IMR-90 (cell line): ENCODE measurements at regions not wholly inside any gene's neighbourhood (a gene's known extent, or its start where the extent isn't known, plus 50 kb on each side); places are given as distances from the start of the nearest gene placed in this dataset.

Experiments used
- ATAC-seq: fragments of 200-7000 bp; cut with Tn5 transposase; 2 replicates; pipeline ENCODE4 v1.9.1; 2020; ENCODE audit warnings: low read depth, mild to moderate bottlenecking, moderate library complexity
- BruUV-seq: library from RNA; stranded (reverse); fragments of 400-500 nt; replicated peaks from 2 replicates; lab custom pipeline; 2021; lab: Mats Ljungman, UMichigan
- CTCF ChIA-PET: fragments of 300-600 bp; formaldehyde crosslinking; extraction: SDS; loops from one replicate; lab custom pipeline; 2021; ENCODE audit warnings: antibody characterized with exemption; lab: Yijun Ruan, JAX
- POLR2A ChIA-PET: fragments of 300-600 bp; sonication (Branson Sonifier 250); formaldehyde crosslinking; loops from one replicate; lab custom pipeline; 2022; ENCODE audit warnings: antibody characterized with exemption; ENCODE audit not compliant: unreplicated experiment; lab: Charles Lee
- DNase-seq: peaks from one replicate; pipeline ENCODE4 v3.0.0; 2013
- H2AFZ ChIP-seq: replicated peaks from 2 replicates; pipeline ENCODE3; 2013; ENCODE audit warnings: low read length, mild to moderate bottlenecking; ENCODE audit not compliant: poor library complexity
- H2AK5ac ChIP-seq: 2 replicates; pipeline ENCODE4 v1.6.1; 2013; ENCODE audit warnings: low read depth, low read length, inconsistent platforms
- H2AK9ac ChIP-seq: replicated peaks from 2 replicates; pipeline ENCODE3; 2013; ENCODE audit warnings: mild to moderate bottlenecking, low read depth, low read length, moderate library complexity; ENCODE audit not compliant: poor library complexity
- H2BK120ac ChIP-seq: 2 replicates; pipeline ENCODE4 v1.6.1; 2013; ENCODE audit warnings: low read depth, low read length, inconsistent platforms
- H2BK15ac ChIP-seq: 3 replicates; pipeline ENCODE4 v1.6.1; 2013; ENCODE audit warnings: low read depth, low read length, inconsistent platforms
- H2BK20ac ChIP-seq: 2 replicates; pipeline ENCODE4 v1.6.1; 2013; ENCODE audit warnings: low read depth, mild to moderate bottlenecking, inconsistent platforms, low read length, moderate library complexity
- H2BK5ac ChIP-seq: 2 replicates; pipeline ENCODE4 v1.6.1; 2013; ENCODE audit warnings: mild to moderate bottlenecking, low read depth, low read length, inconsistent platforms; ENCODE audit not compliant: poor library complexity, severe bottlenecking
- H3K14ac ChIP-seq: replicated peaks from 2 replicates; pipeline ENCODE4 v1.6.1; 2013; ENCODE audit warnings: low read depth, low read length, inconsistent platforms
- H3K18ac ChIP-seq: 2 replicates; pipeline ENCODE4 v1.6.1; 2013; ENCODE audit warnings: low read depth, low read length, control low read depth
- H3K23ac ChIP-seq: 2 replicates; pipeline ENCODE4 v1.6.1; 2013; ENCODE audit warnings: low read depth, low read length, inconsistent platforms
- H3K27ac ChIP-seq: 2 replicates; pipeline ENCODE4 v1.5.1; 2013; ENCODE audit warnings: mild to moderate bottlenecking, control low read depth, low read length; ENCODE audit not compliant: insufficient read depth
- H3K27me3 ChIP-seq: 2 replicates; pipeline ENCODE4 v1.6.1; 2013; ENCODE audit warnings: low read length; ENCODE audit not compliant: control insufficient read depth, insufficient read depth
- H3K36me3 ChIP-seq: 2 replicates; pipeline ENCODE4 v1.6.1; 2013; ENCODE audit warnings: low read length, mixed read lengths; ENCODE audit not compliant: control insufficient read depth, insufficient read depth
- H3K4ac ChIP-seq: 2 replicates; pipeline ENCODE4 v1.6.1; 2013; ENCODE audit warnings: low read depth, low read length, inconsistent platforms
- H3K4me1 ChIP-seq: 2 replicates; pipeline ENCODE4 v1.6.1; 2013; ENCODE audit warnings: low read length, mixed read lengths; ENCODE audit not compliant: control insufficient read depth, insufficient read depth
- H3K4me2 ChIP-seq: 2 replicates; pipeline ENCODE4 v1.6.1; 2013; ENCODE audit warnings: low read depth, mild to moderate bottlenecking, control low read depth, low read length, moderate library complexity
- H3K4me3 ChIP-seq: 2 replicates; pipeline ENCODE4 v1.5.1; 2013; ENCODE audit warnings: low read depth, mild to moderate bottlenecking, control low read depth, low read length, moderate library complexity; ENCODE audit not compliant: insufficient read depth
- H3K56ac ChIP-seq: 2 replicates; pipeline ENCODE4 v1.6.1; 2013; ENCODE audit warnings: low read length, inconsistent platforms; ENCODE audit not compliant: insufficient read depth; ENCODE audit errors: extremely low read depth
- H3K79me1 ChIP-seq, 2 experiments: 2 replicates each; pipeline ENCODE4 v1.6.1; 2013; ENCODE audit warnings: low read length in 2 of 2, inconsistent platforms in 1 of 2, low read depth in 1 of 2
- H3K9ac ChIP-seq: 2 replicates; pipeline ENCODE4 v1.6.1; 2013; ENCODE audit warnings: low read depth, low read length, control low read depth
- H3K9me1 ChIP-seq: 2 replicates; pipeline ENCODE4 v1.6.1; 2013; ENCODE audit warnings: low read length, inconsistent platforms; ENCODE audit not compliant: insufficient read depth
- H3K9me3 ChIP-seq: 2 replicates; pipeline ENCODE4 v1.6.1; 2013; ENCODE audit warnings: low read length; ENCODE audit not compliant: control insufficient read depth, insufficient read depth
- H4K20me1 ChIP-seq: 2 replicates; pipeline ENCODE4 v1.6.1; 2013; ENCODE audit warnings: low read length, inconsistent platforms; ENCODE audit not compliant: insufficient read depth
- H4K5ac ChIP-seq: 2 replicates; pipeline ENCODE4 v1.6.1; 2013; ENCODE audit warnings: mild to moderate bottlenecking, low read depth, low read length, control low read depth
- H4K8ac ChIP-seq, 2 experiments: 2 replicates each; pipeline ENCODE4 v1.6.1; 2013; ENCODE audit warnings: low read depth in 2 of 2, low read length in 2 of 2, control low read depth in 1 of 2, inconsistent platforms in 1 of 2
- H4K91ac ChIP-seq: 2 replicates; pipeline ENCODE4 v1.6.1; 2013; ENCODE audit warnings: low read depth, low read length, inconsistent platforms; ENCODE audit not compliant: insufficient read depth
- POLR2A ChIP-seq: IDR thresholded peaks from 2 replicates; pipeline ENCODE4 v1.6.1; 2012; ENCODE audit warnings: mild to moderate bottlenecking, low read depth, low read length
- WGBS, 2 experiments: methylation state at CpG; one replicate each; pipeline versions ENCODE4 v1.1.5 to v1.1.7; 2013; ENCODE audit warnings: missing lambda C conversion rate in 2 of 2; ENCODE audit not compliant: insufficient read length in 1 of 2; ENCODE audit errors: extremely low coverage in 2 of 2; 5-methylcytosine and 5-hydroxymethylcytosine counted together
- dilution Hi-C: fragments of 300-500 bp; cut with HindIII; formaldehyde crosslinking; loops from one replicate; pipeline ENCODE4 v1.14.3; 2018; ENCODE audit warnings: low sequenced_read_pairs; ENCODE audit not compliant: unreplicated experiment
- in situ Hi-C: fragments of 300-500 bp; cut with MboI; formaldehyde crosslinking; loops from 3 replicates; pipeline ENCODE4 v1.14.3; 2019; ENCODE audit warnings: low sequenced_read_pairs, inconsistent platforms, mixed read lengths
- intact Hi-C: fragments of 100-400 bp; cut with micrococcal nuclease; formaldehyde crosslinking; loops from 2 replicates; pipeline ENCODE4 v1.10.0; 2022

DNA sequence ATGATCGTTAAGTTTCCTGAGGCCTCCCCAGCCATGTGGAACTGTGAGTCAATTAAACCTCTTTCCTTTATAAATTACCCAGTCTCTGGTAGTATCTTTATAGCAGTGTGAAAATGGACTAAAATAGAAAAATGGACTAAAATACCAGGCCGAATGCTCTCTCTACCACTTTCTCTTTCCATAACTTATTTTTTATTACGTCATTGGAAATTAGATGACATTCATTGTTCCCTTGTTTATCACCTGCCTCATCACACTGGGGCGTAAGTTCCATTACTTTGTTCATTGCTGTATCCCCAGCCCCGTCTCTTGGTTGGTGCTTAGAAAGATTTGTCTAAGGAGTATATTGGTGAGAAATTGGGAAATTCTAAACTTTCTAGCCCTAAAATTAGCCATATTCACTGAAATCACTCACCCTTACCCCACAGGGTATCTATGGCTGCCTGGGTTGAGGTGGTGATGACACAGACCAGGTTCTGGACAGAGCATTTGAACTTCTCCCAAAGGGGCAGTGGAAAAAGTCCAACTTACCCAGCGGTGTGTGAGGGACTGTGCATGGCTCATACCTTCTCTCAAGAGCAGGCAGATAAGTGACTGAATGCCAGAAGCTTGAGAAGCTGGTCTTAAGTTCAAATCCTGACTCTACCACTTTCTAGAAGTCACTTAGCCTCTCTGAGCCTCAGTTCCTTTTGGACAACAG is 50.9 kb upstream of the TP53I11 start:
- Histone ChIP-seq H4K20me1 (no peaks in the 10 kb centered on the region), H3K27ac (no peak overlapping the region), H3K27me3 (peaks cover 26% of the 10 kb centered on the region), H2AFZ (no peak overlapping the region), H3K23ac (no peak overlapping the region), H3K4me1 (no peaks in the 10 kb centered on the region), H3K18ac (no peak overlapping the region), H3K9ac (no peak overlapping the region), H3K36me3 (no peaks in the 10 kb centered on the region), H3K79me1 (no peaks in the 10 kb centered on the region), H4K8ac (no peak overlapping the region), H3K4ac (no peak overlapping the region), H2BK20ac (no peak overlapping the region), H2AK9ac (no peak overlapping the region), H4K5ac (no peak overlapping the region), H3K9me3 (no peaks in the 10 kb centered on the region), H2BK15ac (no peak overlapping the region), H2BK5ac (no peak overlapping the region), H4K91ac (no peak overlapping the region), H2AK5ac (no peak overlapping the region), H3K4me3 (no peak overlapping the region), H3K56ac (no peak overlapping the region), H2BK120ac (no peak overlapping the region), H3K14ac (no peak overlapping the region), H3K4me2 (no peak overlapping the region), H3K9me1 (no peaks in the 10 kb centered on the region)
- intact Hi-C loops: no loop called here
- POLR2A ChIA-PET: no interaction called here
- in situ Hi-C loops: no loop called here
- no peak for TF ChIP-seq POLR2A
- ATAC-seq (no peak), DNase-seq (no peak)
- no TSS peak for BruUV-seq
- WGBS, 2 experiments: no CpG with 5 or more reads among the region's 6 CpGs
- CTCF ChIA-PET: no interaction called here
- dilution Hi-C loops: no loop called here
